GM12891 (cell line): ENCODE measurements at regions not wholly inside any gene's neighbourhood (a gene's known extent, or its start where the extent isn't known, plus 50 kb on each side); places are given as distances from the start of the nearest gene placed in this dataset.
"Not testable (repeated sequence)": the region's sequence is repeated elsewhere in the genome, so short reads cannot be mapped to it uniquely, and the experiment has no call there.

ENCODE experiments used
- POLR2A ChIP-seq: IDR thresholded peaks from 2 replicates; pipeline ENCODE4 v1.6.1; 2011; ENCODE audit warnings: low read depth, low read length, control low read depth
- POU2F2 ChIP-seq: IDR thresholded peaks from 2 replicates; pipeline ENCODE4 v1.6.1; 2011; ENCODE audit warnings: low read depth, mild to moderate bottlenecking, control low read depth, low read length, moderate library complexity

- TF ChIP-seq POU2F2, POLR2A: not testable (repeated sequence)
Observed at GRCh38 chr6:167225566-167226382, 65.3 kb upstream of the UNC93A start.
